MCF 10A (cell line): ENCODE measurements at regions not wholly inside any gene's neighbourhood (a gene's known extent, or its start where the extent isn't known, plus 50 kb on each side); places are given as distances from the start of the nearest gene placed in this dataset.
A peak's percentile ranks its signal among the peaks of the same experiment; 100 is the strongest.

Source experiments
- BruUV-seq: library from RNA; stranded (reverse); fragments of 400-500 nt; replicated peaks from 2 replicates; lab custom pipeline; 2021; lab: Mats Ljungman, UMichigan
- CTCF ChIA-PET: fragments of 300-600 bp; sonication (Branson Sonifier 250); formaldehyde crosslinking; extraction: SDS; loops from one replicate; lab custom pipeline; 2021; ENCODE audit warnings: antibody characterized with exemption, inconsistent platforms; lab: Yijun Ruan, JAX
- POLR2A ChIA-PET: fragments of 300-600, 350-650 bp; sonication (Branson Sonifier 250); formaldehyde crosslinking; extraction: SDS; loops from one replicate; lab custom pipeline; 2020; ENCODE audit warnings: antibody characterized with exemption, inconsistent platforms; lab: Yijun Ruan, JAX
- DNase-seq: peaks from one replicate; pipeline ENCODE4 v3.0.0-alpha.2; 2018; ENCODE audit not compliant: unreplicated experiment
- H3K27ac Mint-ChIP-seq: one replicate; pipeline ENCODE4 v1.8.0; 2022; ENCODE audit warnings: mild to moderate bottlenecking, low read depth, mixed read lengths; ENCODE audit not compliant: unreplicated experiment
- H3K27me3 Mint-ChIP-seq: one replicate; pipeline ENCODE4 v1.8.0; 2022; ENCODE audit warnings: mixed read lengths; ENCODE audit not compliant: insufficient read depth, unreplicated experiment
- H3K36me3 Mint-ChIP-seq: one replicate; pipeline ENCODE4 v1.8.0; 2022; ENCODE audit warnings: mild to moderate bottlenecking, moderate library complexity, mixed read lengths; ENCODE audit not compliant: insufficient read depth, unreplicated experiment
- H3K4me1 Mint-ChIP-seq: one replicate; pipeline ENCODE4 v1.8.0; 2022; ENCODE audit warnings: mixed read lengths; ENCODE audit not compliant: insufficient read depth, unreplicated experiment
- H3K4me3 Mint-ChIP-seq: one replicate; pipeline ENCODE4 v1.8.0; 2022; ENCODE audit warnings: mild to moderate bottlenecking, moderate library complexity, mixed read lengths; ENCODE audit not compliant: unreplicated experiment
- H3K9me3 Mint-ChIP-seq: one replicate; pipeline ENCODE4 v1.8.0; 2022; ENCODE audit warnings: mixed read lengths; ENCODE audit not compliant: unreplicated experiment
- CTCF ChIP-seq: fragments of 200-600 bp; IDR thresholded peaks from one replicate; pipeline ENCODE4 v1.8.0; 2022; ENCODE audit warnings: antibody characterized with exemption, mild to moderate bottlenecking; ENCODE audit not compliant: unreplicated experiment
- intact Hi-C: fragments of 100-400 bp; cut with micrococcal nuclease; formaldehyde crosslinking; loops from 2 replicates; pipeline ENCODE4 v1.14.1; 2022

DNA sequence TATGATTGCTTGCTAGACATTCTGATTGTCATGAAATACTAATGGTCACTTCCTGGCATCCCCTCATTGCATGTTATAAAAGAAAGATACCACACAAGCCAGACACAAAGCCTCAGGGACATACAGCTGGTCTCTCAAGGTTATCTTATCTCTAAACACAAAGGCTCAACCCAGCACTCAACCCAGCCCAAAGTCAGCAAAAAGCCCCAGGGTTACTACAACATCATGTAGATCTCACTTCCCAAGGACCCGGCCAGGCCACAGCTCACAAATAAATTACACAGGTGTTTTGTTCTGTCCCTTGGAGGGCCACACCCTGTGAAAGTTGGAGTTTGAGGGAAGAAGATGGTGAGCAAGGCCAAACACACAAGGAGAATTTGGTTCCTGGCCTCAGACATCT is 109.7 kb upstream of the BARHL2 start:
- BruUV-seq = no TSS peak
- H3K27me3 Mint-ChIP-seq = peaks cover 16% of the 10 kb centered on the region

GRCh38 chr1:90826024-90826423 is 108.9 kb upstream of the BARHL2 start:
- Mint-ChIP-seq H3K4me1 (peaks cover 7% of the 10 kb centered on the region), H3K9me3 (no peaks in the 10 kb centered on the region), H3K27ac (no peak overlapping the region), H3K27me3 (peaks cover 10% of the 10 kb centered on the region), H3K4me3 (no peak overlapping the region), H3K36me3 (no peaks in the 10 kb centered on the region)
- POLR2A ChIA-PET = interaction anchor here (0.8 kb wide), 1 partner anchor 20 kb away, joined by 3 read pairs; no protein-coding TSS in a partner anchor
- no TSS peak for BruUV-seq
- CTCF ChIA-PET = interaction anchor here (1.0 kb wide), 1 partner anchor 27 kb away, joined by 5 read pairs; no protein-coding TSS in a partner anchor
- no peak for DNase-seq
- no peak for TF ChIP-seq CTCF
- intact Hi-C loops = no loop called here

More for the DNA sequence above, 109.7 kb upstream of the BARHL2 start:
- H3K27ac Mint-ChIP-seq = no peak overlapping the region
- no peak overlapping the region for H3K4me3 Mint-ChIP-seq
- no peaks in the 10 kb centered on the region for H3K9me3 Mint-ChIP-seq
- ChIA-PET CTCF (interaction anchor here (0.6 to 1.1 kb wide), 3 partner anchors 24 to 232 kb away, joined by 3 to 5 read pairs (median 3); no protein-coding TSS in a partner anchor), POLR2A (no interaction called here)
- no peak for TF ChIP-seq CTCF
- H3K36me3 Mint-ChIP-seq = no peaks in the 10 kb centered on the region
- peaks cover 2% of the 10 kb centered on the region for H3K4me1 Mint-ChIP-seq
- DNase-seq = no peak
- intact Hi-C loops = no loop called here

DNA sequence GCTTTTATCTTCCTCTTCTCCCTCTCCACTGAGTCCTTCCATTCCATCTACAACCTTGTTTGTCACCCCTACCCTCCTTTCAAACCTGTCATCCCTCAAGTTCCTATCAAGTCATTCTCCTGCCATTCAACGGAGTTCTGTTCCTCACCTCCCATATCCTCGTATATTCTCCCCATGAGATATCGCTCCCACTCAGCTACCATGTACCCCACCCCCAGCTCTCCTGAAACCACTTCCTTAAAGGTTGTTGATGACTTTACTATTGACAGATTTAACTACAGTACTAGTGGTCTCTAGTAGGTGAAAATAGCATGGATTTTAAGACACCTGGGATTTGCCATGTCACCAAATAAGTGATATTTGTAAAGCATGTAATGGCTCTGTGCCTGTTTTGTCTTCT is 107.4 kb upstream of the BARHL2 start:
- intact Hi-C loops = no loop called here
- H3K36me3 Mint-ChIP-seq = no peaks in the 10 kb centered on the region
- ChIA-PET CTCF (no interaction called here), POLR2A (no interaction called here)
- no peak for DNase-seq
- H3K27me3 Mint-ChIP-seq = peaks cover 2% of the 10 kb centered on the region
- TF ChIP-seq CTCF = no peak
- no peaks in the 10 kb centered on the region for H3K9me3 Mint-ChIP-seq
- H3K4me3 Mint-ChIP-seq = no peak overlapping the region
- H3K4me1 Mint-ChIP-seq = peaks cover 7% of the 10 kb centered on the region
- no TSS peak for BruUV-seq
- no peak overlapping the region for H3K27ac Mint-ChIP-seq

DNA sequence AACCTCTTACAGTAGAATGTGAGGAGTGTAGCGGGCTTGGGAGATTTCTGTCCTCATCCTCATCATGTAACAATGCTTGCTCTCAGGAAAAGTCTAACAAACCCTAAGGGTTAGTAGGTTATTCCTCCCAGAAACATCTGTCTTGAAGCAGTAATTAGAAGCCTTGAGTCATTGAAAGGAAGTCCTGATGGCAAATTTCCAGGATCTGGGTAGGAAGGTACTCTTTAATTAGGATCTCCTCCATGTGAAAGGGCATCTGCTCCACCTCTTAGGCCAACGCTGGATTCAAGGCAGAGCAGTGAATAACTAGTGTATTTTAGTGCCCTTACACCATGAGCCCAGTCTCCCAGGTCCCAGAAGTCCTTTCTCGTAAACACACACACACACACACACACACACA is 106.6 kb upstream of the BARHL2 start:
- H3K4me1 Mint-ChIP-seq = peaks cover 7% of the 10 kb centered on the region
- no peak overlapping the region for H3K27ac Mint-ChIP-seq
- DNase-seq = peak; percentile 56
- no peak for TF ChIP-seq CTCF
- H3K9me3 Mint-ChIP-seq = no peaks in the 10 kb centered on the region
- no peaks in the 10 kb centered on the region for H3K27me3 Mint-ChIP-seq
- intact Hi-C loops = no loop called here
- ChIA-PET CTCF (no interaction called here), POLR2A (no interaction called here)
- BruUV-seq = no TSS peak
- no peaks in the 10 kb centered on the region for H3K36me3 Mint-ChIP-seq
- no peak overlapping the region for H3K4me3 Mint-ChIP-seq
